ENCODE measurements at regions not wholly inside any gene's neighbourhood (a gene's known extent, or its start where the extent isn't known, plus 50 kb on each side); places are given as distances from the start of the nearest gene placed in this dataset.

DNA sequence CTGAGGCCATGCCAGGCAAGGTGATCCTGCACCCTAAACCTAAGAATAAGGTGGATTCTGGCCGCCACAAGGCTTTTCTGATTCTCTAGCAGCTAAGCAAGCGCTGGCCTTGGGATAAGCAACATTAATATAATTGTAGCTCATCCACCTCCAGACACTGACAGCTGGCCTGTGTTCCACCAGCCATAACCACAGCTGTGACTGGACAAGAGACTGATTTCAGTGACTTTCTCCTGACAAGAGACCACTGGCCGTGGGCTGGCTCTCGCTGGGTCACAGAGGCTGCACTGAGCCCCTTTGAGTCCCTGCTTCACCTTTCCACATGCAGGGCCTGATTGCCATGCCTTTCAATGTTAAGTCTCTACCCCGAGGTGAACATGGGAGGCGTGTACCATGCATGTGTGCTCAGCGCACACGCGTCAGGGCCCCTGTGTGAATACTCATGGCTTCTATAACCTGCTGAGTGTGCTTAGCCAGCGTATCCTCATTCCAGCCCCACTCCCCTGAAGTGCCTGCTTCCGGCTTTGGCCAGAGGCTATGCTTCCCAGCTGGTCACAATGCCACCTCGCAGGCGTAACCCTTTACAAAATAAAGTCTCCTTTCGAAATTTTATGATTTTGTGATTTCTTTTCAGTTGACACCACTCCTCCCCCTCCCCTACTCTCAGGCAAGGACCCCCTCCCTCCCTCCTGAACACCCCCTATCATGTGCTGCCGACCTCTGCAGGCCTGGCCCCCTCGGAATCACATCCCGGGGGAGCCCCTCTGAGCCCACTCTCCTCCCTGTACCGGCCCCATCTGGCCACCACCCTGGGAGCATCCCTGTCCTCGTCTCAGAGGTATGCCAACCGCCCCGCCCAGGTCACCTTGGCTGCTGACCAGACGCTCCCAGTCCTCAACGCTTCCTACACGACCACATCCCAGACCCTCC lies 128.1 kb downstream of the CTTN start:
- H3K4me2 ChIP-seq (ENCODE audit: low read depth, low read length, poor library complexity, severe bottlenecking), result no peak overlapping the region
- no peaks in the 10 kb centered on the region for H3K9me3 ChIP-seq (ENCODE audit: insufficient read depth, low read length)
- H3K4me3 ChIP-seq (ENCODE audit: insufficient read depth, low read length, poor library complexity, severe bottlenecking), result no peak overlapping the region
- no peaks in the 10 kb centered on the region for H3K9me2 ChIP-seq (replicated peaks; ENCODE audit: insufficient read depth, low read length)
- H3K27ac ChIP-seq (ENCODE audit: low read depth, low read length), result no peak overlapping the region
- TF ChIP-seq EZH2phosphoT487 (conservative IDR thresholded peaks at IDR 0.05; ENCODE audit: low read length), result no peak
- TF ChIP-seq, protein P1, sequence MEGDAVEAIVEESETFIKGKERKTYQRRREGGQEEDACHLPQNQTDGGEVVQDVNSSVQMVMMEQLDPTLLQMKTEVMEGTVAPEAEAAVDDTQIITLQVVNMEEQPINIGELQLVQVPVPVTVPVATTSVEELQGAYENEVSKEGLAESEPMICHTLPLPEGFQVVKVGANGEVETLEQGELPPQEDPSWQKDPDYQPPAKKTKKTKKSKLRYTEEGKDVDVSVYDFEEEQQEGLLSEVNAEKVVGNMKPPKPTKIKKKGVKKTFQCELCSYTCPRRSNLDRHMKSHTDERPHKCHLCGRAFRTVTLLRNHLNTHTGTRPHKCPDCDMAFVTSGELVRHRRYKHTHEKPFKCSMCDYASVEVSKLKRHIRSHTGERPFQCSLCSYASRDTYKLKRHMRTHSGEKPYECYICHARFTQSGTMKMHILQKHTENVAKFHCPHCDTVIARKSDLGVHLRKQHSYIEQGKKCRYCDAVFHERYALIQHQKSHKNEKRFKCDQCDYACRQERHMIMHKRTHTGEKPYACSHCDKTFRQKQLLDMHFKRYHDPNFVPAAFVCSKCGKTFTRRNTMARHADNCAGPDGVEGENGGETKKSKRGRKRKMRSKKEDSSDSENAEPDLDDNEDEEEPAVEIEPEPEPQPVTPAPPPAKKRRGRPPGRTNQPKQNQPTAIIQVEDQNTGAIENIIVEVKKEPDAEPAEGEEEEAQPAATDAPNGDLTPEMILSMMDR (IDR thresholded peaks at IDR 0.05; ENCODE audit: insufficient read depth, low read length, poor library complexity, severe bottlenecking), result no peak
- H3K36me3 ChIP-seq (ENCODE audit: low read length), result no peaks in the 10 kb centered on the region
- H3K79me2 ChIP-seq (ENCODE audit: insufficient read depth, low read length), result no peaks in the 10 kb centered on the region
- H4K20me1 ChIP-seq (ENCODE audit: low read depth, low read length), result no peaks in the 10 kb centered on the region
- H3K9ac ChIP-seq (ENCODE audit: low read length), result no peak overlapping the region
- H3F3A ChIP-seq (ENCODE audit: insufficient read depth), result no peaks in the 10 kb centered on the region
- no peaks in the 10 kb centered on the region for H3K27me3 ChIP-seq (ENCODE audit: low read length)
- H2AFZ ChIP-seq (ENCODE audit: low read depth, low read length, severe bottlenecking), result no peak overlapping the region

DNA sequence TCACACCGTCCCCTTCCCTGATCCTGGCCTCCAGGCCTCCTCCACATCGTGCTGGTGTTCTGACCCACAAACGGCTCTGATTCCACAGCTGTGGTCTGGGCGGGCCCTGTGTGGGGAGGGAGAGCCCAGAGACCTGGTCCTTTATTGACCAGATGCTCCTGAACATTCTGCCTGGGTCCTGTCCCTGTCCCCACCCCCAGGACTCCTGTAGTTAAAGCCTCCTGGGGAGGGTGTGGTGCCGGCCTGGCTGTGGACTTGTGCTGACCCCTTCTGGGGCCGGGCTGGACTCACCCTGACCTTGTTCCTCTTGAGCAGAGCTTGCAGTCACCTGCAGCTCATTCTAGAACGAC lies 128.7 kb downstream of the CTTN start:
- H2AFZ ChIP-seq (ENCODE audit: low read depth, low read length, severe bottlenecking), result no peak overlapping the region
- H3K27ac ChIP-seq (ENCODE audit: low read depth, low read length), result no peak overlapping the region
- H3K4me3 ChIP-seq (ENCODE audit: insufficient read depth, low read length, poor library complexity, severe bottlenecking), result no peak overlapping the region
- no peaks in the 10 kb centered on the region for H3K9me3 ChIP-seq (ENCODE audit: insufficient read depth, low read length)
- H3K9me2 ChIP-seq (replicated peaks; ENCODE audit: insufficient read depth, low read length), result no peaks in the 10 kb centered on the region
- H3K9ac ChIP-seq (ENCODE audit: low read length), result no peak overlapping the region
- H3K36me3 ChIP-seq (ENCODE audit: low read length), result no peaks in the 10 kb centered on the region
- no peaks in the 10 kb centered on the region for H3F3A ChIP-seq (ENCODE audit: insufficient read depth)
- TF ChIP-seq EZH2phosphoT487 (conservative IDR thresholded peaks at IDR 0.05; ENCODE audit: low read length), result no peak
- TF ChIP-seq, protein P1 (IDR thresholded peaks at IDR 0.05; ENCODE audit: insufficient read depth, low read length, poor library complexity, severe bottlenecking), result no peak
- no peaks in the 10 kb centered on the region for H4K20me1 ChIP-seq (ENCODE audit: low read depth, low read length)
- H3K27me3 ChIP-seq (ENCODE audit: low read length), result no peaks in the 10 kb centered on the region
- no peak overlapping the region for H3K4me2 ChIP-seq (ENCODE audit: low read depth, low read length, poor library complexity, severe bottlenecking)
- H3K79me2 ChIP-seq (ENCODE audit: insufficient read depth, low read length), result no peaks in the 10 kb centered on the region

DNA sequence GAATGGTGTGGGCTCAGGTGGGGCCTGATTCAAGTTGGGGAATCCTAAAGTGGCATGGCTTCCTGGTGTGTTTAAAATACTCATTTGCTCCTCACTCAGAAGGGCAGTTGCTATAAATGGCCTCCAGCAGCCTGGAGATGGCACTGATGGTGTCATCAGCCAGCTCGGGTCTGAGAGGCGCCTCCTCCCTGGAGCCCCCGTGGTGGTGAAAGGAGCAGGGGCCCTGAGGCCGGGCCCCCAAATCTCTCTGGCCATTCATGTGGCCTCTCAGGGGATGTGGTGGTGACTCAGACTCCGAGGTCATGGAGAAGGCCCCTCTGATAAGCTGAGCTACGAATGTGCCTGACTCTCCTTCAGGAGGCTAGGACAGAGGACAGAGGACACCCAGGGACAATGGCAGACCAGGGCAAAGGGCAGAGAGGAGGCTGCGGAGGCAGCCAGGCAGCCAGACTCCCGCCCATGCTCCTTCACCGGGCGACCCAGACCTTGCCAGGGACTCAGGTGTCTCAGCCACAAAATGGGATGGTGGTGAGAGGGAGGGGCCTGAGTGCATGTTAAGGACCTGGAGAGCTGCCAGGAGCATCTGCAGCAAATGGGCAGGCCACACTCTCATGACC lies 129.2 kb downstream of the CTTN start:
- Histone ChIP-seq H3K36me3 (ENCODE audit: low read length) (no peaks in the 10 kb centered on the region), H3K9me3 (ENCODE audit: insufficient read depth, low read length) (no peaks in the 10 kb centered on the region), H3K79me2 (ENCODE audit: insufficient read depth, low read length) (no peaks in the 10 kb centered on the region), H4K20me1 (ENCODE audit: low read depth, low read length) (no peaks in the 10 kb centered on the region), H3K27me3 (ENCODE audit: low read length) (no peaks in the 10 kb centered on the region), H3F3A (ENCODE audit: insufficient read depth) (no peaks in the 10 kb centered on the region), H3K9ac (ENCODE audit: low read length) (no peak overlapping the region), H3K4me3 (ENCODE audit: insufficient read depth, low read length, poor library complexity, severe bottlenecking) (no peak overlapping the region), H3K9me2 (replicated peaks; ENCODE audit: insufficient read depth, low read length) (no peaks in the 10 kb centered on the region), H3K4me2 (ENCODE audit: low read depth, low read length, poor library complexity, severe bottlenecking) (no peak overlapping the region), H2AFZ (ENCODE audit: low read depth, low read length, severe bottlenecking) (no peak overlapping the region), H3K27ac (ENCODE audit: low read depth, low read length) (no peak overlapping the region)
- no peak for TF ChIP-seq EZH2phosphoT487 (conservative IDR thresholded peaks at IDR 0.05; ENCODE audit: low read length)
- TF ChIP-seq, protein P1 (IDR thresholded peaks at IDR 0.05; ENCODE audit: insufficient read depth, low read length, poor library complexity, severe bottlenecking), result no peak
